ENCODE measurements at regions not wholly inside any gene's neighbourhood (a gene's known extent, or its start where the extent isn't known, plus 50 kb on each side); places are given as distances from the start of the nearest gene placed in this dataset.

DNA sequence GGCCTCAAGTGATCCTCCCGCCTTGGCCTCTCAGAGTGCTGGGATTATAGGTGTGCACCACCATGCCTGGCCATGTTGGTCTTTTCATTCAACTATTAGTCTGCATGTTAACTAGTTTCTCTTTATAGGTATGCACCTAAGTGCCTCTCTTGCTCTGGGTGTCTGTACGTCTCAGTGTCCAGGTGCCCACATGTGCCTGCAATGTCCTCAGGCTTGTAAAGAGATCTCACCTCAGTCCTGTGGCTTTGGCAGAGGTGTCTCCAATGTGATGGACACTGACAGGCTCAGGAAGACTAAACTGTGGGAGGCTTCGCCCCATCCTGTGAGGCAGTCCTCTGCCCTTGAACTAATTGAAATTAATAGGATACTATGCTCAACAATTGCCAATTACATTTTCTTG lies 526.3 kb downstream of the PTPRU start:
- Histone ChIP-seq H3K27me3 (no peaks in the 10 kb centered on the region), H3K27ac (no peak overlapping the region), H3K4me1 (no peaks in the 10 kb centered on the region), H3K9me3 (peaks cover 0 to 11% (median 2%) of the 10 kb centered on the region in 4 donors), H3K36me3 (no peaks in the 10 kb centered on the region), H3K4me3 (no peak overlapping the region)
- DNase-seq (ENCODE audit: low spot score in 2 of 2), result no peak
- TF ChIP-seq, protein P1, sequence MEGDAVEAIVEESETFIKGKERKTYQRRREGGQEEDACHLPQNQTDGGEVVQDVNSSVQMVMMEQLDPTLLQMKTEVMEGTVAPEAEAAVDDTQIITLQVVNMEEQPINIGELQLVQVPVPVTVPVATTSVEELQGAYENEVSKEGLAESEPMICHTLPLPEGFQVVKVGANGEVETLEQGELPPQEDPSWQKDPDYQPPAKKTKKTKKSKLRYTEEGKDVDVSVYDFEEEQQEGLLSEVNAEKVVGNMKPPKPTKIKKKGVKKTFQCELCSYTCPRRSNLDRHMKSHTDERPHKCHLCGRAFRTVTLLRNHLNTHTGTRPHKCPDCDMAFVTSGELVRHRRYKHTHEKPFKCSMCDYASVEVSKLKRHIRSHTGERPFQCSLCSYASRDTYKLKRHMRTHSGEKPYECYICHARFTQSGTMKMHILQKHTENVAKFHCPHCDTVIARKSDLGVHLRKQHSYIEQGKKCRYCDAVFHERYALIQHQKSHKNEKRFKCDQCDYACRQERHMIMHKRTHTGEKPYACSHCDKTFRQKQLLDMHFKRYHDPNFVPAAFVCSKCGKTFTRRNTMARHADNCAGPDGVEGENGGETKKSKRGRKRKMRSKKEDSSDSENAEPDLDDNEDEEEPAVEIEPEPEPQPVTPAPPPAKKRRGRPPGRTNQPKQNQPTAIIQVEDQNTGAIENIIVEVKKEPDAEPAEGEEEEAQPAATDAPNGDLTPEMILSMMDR (IDR thresholded peaks at IDR 0.05), result no peak
- no peak for TF ChIP-seq EP300 (IDR thresholded peaks at IDR 0.05)
- no peak for TF ChIP-seq POLR2A (IDR thresholded peaks at IDR 0.05)
- WGBS, 2 donors, result 84 to 90% methylated on average over 3 of the region's 3 CpGs

DNA sequence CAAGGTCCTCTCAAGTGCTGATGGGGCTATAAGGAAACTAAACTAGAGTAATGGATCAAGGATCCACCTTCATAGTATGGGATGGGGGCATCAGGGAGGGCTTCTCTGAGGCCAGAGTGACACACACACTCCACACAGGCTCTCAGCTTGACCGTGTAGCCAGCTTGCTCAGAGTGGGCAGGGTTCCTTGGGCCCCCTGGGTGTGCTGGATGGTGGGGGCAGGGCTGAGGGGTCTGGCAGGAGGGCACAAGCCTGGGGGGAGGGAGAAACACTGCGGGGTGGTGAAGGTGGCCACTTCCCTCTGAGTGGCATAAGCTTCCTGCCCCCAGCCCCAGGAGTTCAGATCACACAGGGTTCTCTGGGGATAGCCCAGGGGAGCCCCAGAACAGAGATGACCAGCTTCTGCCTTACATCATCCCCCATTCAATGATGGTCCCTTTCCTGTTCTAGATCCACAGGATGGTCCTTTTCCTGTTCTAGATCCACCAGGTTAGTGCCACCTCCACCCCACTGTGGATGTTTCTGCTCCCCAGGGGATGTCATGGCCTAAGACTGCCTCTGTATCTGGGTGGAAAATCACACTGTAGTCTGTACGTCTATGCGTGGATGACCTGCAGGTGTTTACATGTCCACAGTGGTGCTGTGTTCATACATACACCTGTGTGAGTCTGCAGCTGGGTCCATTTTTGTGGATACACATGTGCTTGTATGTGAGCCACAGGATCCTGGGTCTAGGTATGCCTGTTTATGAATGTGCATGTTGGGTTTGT lies 525.0 kb downstream of the PTPRU start:
- Histone ChIP-seq H3K4me1 (no peaks in the 10 kb centered on the region), H3K27ac (no peak overlapping the region), H3K36me3 (no peaks in the 10 kb centered on the region), H3K9me3 (peaks cover 0 to 11% (median 2%) of the 10 kb centered on the region in 4 donors), H3K4me3 (no peak overlapping the region), H3K27me3 (no peaks in the 10 kb centered on the region)
- 53 to 70% methylated on average over 4 of the region's 4 CpGs for WGBS, 2 donors
- no peak for DNase-seq (ENCODE audit: low spot score in 2 of 2)
- TF ChIP-seq EP300 (IDR thresholded peaks at IDR 0.05), result no peak

DNA sequence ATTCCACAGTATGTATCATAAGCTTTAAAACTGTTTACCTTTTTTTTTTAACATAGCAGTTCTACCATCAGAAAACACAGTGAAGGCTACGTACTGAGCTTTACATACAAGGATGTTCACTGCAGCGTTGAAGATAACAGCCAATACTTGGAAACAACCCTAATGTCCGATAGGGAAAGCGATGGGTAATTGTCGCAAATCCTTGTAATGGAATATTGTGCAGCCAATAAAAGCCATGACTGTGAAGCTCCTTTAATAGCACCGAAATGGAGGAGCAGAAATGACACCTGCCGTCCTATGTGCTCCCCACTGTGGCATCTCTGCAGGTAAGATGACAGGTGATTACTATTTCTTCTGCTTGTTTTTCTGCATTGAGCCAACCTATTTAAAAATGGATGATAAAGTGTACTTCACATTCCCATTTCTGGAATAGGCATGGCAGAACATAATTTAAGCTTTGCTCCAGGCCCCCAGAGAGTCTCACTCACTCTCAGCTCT lies 523.8 kb downstream of the PTPRU start:
- WGBS, 2 donors, result 83 to 85% methylated on average over 7 of the region's 7 CpGs
- H3K27ac ChIP-seq, result no peak overlapping the region
- no peaks in the 10 kb centered on the region for H3K4me1 ChIP-seq
- no peak for TF ChIP-seq EP300 (IDR thresholded peaks at IDR 0.05)
- TF ChIP-seq POLR2A (IDR thresholded peaks at IDR 0.05), result no peak
- TF ChIP-seq, protein P1 (IDR thresholded peaks at IDR 0.05), result no peak
- DNase-seq (ENCODE audit: low spot score in 2 of 2), result no peak
- H3K4me3 ChIP-seq, result no peak overlapping the region
- no peaks in the 10 kb centered on the region for H3K27me3 ChIP-seq
- no peaks in the 10 kb centered on the region for H3K36me3 ChIP-seq
- peaks cover 0 to 11% (median 2%) of the 10 kb centered on the region in 4 donors for H3K9me3 ChIP-seq

DNA sequence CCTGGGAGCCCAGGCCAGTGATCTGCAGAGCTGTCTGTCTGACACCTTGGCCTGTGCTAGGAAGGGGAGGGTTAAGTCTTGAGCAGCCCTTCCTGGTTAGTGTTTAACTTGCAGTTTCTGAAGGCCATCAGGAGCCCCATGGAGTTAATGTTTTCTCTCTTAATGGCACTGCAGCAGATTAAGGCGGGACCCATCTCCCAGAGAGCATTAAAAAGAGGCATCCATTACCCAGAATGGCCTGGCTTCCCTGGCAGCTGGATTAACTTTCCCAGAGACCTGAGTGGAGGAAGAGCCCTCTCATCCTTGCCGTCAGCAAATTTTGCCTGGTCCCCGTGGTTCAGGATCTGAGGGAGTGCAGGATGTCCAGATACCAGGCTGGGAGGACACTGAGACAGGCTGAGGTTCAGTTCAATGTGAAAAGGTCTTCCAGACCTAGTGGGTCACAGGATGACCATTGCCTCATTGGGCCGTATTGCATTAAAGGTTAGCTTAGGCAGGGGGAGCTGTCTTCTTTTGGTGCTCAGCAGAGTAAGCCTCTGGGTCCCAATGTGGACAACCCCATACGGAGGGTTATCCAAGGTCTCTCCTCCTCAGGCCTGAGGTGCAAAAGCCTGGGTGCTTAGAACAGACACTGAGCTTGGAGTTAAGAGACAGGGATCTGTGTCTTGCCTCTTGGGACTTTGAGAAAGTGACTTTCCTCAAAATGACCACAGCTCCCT lies 522.6 kb downstream of the PTPRU start:
- Histone ChIP-seq H3K4me3 (no peak overlapping the region), H3K4me1 (no peaks in the 10 kb centered on the region), H3K27ac (no peak overlapping the region), H3K9me3 (peaks cover 0 to 8% (median 2%) of the 10 kb centered on the region in 4 donors), H3K27me3 (no peaks in the 10 kb centered on the region), H3K36me3 (no peaks in the 10 kb centered on the region)
- 21 to 33% methylated on average over 5 of the region's 5 CpGs for WGBS, 2 donors
- TF ChIP-seq, protein P1 (IDR thresholded peaks at IDR 0.05), result no peak
- TF ChIP-seq EP300 (IDR thresholded peaks at IDR 0.05), result no peak
- no peak for TF ChIP-seq POLR2A (IDR thresholded peaks at IDR 0.05)
- no peak for DNase-seq (ENCODE audit: low spot score in 2 of 2)

DNA sequence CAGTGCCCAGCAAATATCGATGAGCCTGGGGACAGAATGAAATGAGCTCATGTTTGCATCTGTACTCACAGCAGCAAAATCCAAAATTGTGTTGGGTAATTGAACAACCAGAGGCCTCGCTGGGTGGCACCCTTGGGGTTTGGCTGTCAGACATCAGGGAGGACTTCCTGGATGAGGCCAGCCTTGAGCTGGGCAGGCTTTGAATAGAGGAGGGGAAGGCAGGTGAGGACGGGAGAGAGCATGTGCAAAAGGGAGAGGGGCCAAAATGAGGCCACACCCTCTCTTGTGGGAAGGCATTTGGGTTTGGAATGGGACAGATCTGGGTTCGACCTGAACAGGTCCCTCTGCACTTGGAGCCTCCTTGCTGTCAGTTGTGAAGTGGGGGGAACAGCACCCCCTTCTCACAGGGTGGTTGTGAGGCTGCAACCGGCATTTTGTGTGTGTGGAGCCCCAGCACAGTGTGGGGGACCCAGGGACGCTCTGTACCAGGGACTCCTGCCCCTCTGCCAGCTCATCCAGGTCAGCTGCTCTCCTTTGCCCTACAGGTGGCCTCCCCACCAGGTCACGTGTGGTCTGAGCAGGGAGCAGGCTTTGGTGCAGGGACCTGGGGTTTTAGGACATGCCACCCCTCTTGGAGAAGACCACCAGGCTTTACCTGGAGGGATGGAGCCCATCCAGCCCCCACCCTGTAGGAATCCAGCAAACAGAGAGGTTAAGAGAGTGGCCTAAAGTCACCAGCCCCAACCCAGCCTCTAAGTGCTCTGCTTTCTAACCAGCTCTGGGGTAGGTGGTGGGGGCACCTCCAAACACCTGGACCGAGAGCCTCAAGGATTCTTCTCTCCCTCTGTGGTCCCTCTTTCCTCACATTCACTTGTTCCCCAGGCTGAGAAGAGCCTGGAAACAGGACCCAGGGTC lies 521.8 kb downstream of the PTPRU start:
- TF ChIP-seq, protein P1 (IDR thresholded peaks at IDR 0.05), result no peak
- H3K36me3 ChIP-seq, result no peaks in the 10 kb centered on the region
- H3K4me3 ChIP-seq, result no peak overlapping the region
- no peaks in the 10 kb centered on the region for H3K27me3 ChIP-seq
- H3K27ac ChIP-seq, result no peak overlapping the region
- H3K9me3 ChIP-seq, result no peaks in the 10 kb centered on the region
- WGBS, 2 donors, result 62% methylated on average over 8 of the region's 8 CpGs
- no peak for DNase-seq (ENCODE audit: low spot score in 2 of 2)
- H3K4me1 ChIP-seq, result no peaks in the 10 kb centered on the region
